GM23338 (cell line): ENCODE measurements at regions not wholly inside any gene's neighbourhood (a gene's known extent, or its start where the extent isn't known, plus 50 kb on each side); places are given as distances from the start of the nearest gene placed in this dataset.

ENCODE experiments used
- ATAC-seq: fragments of 200-7000 bp; cut with Tn5 transposase; 3 replicates; pipeline ENCODE4 v1.9.1; 2020
- DNase-seq: peaks from one replicate; pipeline ENCODE4 v3.0.0-alpha.2; 2015; ENCODE audit warnings: low spot score
- H2AFZ ChIP-seq: fragments of 200-600 bp; sonication (generic); 2 replicates; pipeline ENCODE4 v1.8.0; 2016; ENCODE audit warnings: antibody characterized with exemption, mild to moderate bottlenecking, moderate library complexity
- H3F3A ChIP-seq: fragments of 200-600 bp; sonication (generic); replicated peaks from 2 replicates; pipeline ENCODE4 v1.8.0; 2017; ENCODE audit warnings: antibody characterized with exemption, mixed run types, low read depth
- H3K27ac ChIP-seq: fragments of 200-600 bp; sonication (generic); 2 replicates; pipeline ENCODE4 v1.6.1; 2016; ENCODE audit warnings: low read depth
- H3K27me3 ChIP-seq: fragments of 200-600 bp; sonication (generic); 2 replicates; pipeline ENCODE4 v1.8.0; 2016; ENCODE audit warnings: mild to moderate bottlenecking, mixed run types, moderate library complexity; ENCODE audit not compliant: insufficient read depth
- H3K36me3 ChIP-seq: fragments of 200-600 bp; sonication (generic); 2 replicates; pipeline ENCODE4 v1.8.0; 2016; ENCODE audit warnings: mild to moderate bottlenecking; ENCODE audit not compliant: insufficient read depth
- H3K4me1 ChIP-seq: fragments of 200-600 bp; sonication (generic); 2 replicates; pipeline ENCODE4 v1.8.0; 2016; ENCODE audit warnings: mild to moderate bottlenecking, moderate library complexity; ENCODE audit not compliant: insufficient read depth
- H3K4me2 ChIP-seq: fragments of 200-600 bp; sonication (generic); 2 replicates; pipeline ENCODE4 v1.7.1; 2017; ENCODE audit warnings: mixed run types
- H3K4me3 ChIP-seq: fragments of 200-600 bp; sonication (generic); 2 replicates; pipeline ENCODE4 v1.6.1; 2016; ENCODE audit warnings: mixed run types
- H3K79me2 ChIP-seq: fragments of 200-600 bp; sonication (generic); replicated peaks from 2 replicates; pipeline ENCODE4 v1.8.0; 2017; ENCODE audit warnings: mild to moderate bottlenecking; ENCODE audit not compliant: insufficient read depth
- H3K9me2 ChIP-seq: fragments of 200-600 bp; sonication (generic); 2 replicates; pipeline ENCODE4 v1.8.0; 2017; ENCODE audit not compliant: insufficient read depth
- H4K20me1 ChIP-seq: fragments of 200-600 bp; sonication (generic); replicated peaks from 2 replicates; pipeline ENCODE4 v1.8.0; 2017; ENCODE audit warnings: mild to moderate bottlenecking; ENCODE audit not compliant: insufficient read depth
- H3K27ac Mint-ChIP-seq: 2 replicates; pipeline ENCODE4 v1.8.0; 2020; ENCODE audit warnings: inconsistent platforms, mild to moderate bottlenecking, moderate library complexity, mixed read lengths
- H3K27me3 Mint-ChIP-seq: 3 replicates; pipeline ENCODE4 v1.8.0; 2022; ENCODE audit warnings: low read depth, mild to moderate bottlenecking, moderate library complexity, mixed read lengths, inconsistent platforms; ENCODE audit not compliant: insufficient read depth, poor library complexity
- H3K36me3 Mint-ChIP-seq: 3 replicates; pipeline ENCODE4 v1.8.0; 2021; ENCODE audit warnings: low read depth, mild to moderate bottlenecking, inconsistent platforms, moderate library complexity, mixed read lengths
- H3K4me1 Mint-ChIP-seq: 3 replicates; pipeline ENCODE4 v1.8.0; 2020; ENCODE audit warnings: mild to moderate bottlenecking, inconsistent platforms, mixed read lengths
- H3K4me3 Mint-ChIP-seq: 3 replicates; pipeline ENCODE4 v1.8.0; 2021; ENCODE audit warnings: moderate library complexity, mild to moderate bottlenecking, inconsistent platforms, mixed read lengths
- H3K9me3 Mint-ChIP-seq: 3 replicates; pipeline ENCODE4 v1.8.0; 2020; ENCODE audit warnings: moderate library complexity, mild to moderate bottlenecking, inconsistent platforms, mixed read lengths
- CREB1 ChIP-seq: fragments of 250-450 bp; sonication (Bioruptor Pico); IDR thresholded peaks from 2 replicates; pipeline ENCODE4 v1.5.0; 2020; ENCODE audit warnings: low read depth, mild to moderate bottlenecking, moderate library complexity
- ETS1 ChIP-seq: IDR thresholded peaks from 2 replicates; pipeline ENCODE4 v1.6.1; 2016; ENCODE audit warnings: antibody characterized with exemption
- EZH2 ChIP-seq: fragments of 200-600 bp; sonication (generic); IDR thresholded peaks from one replicate; pipeline ENCODE4 v1.8.0; 2017; ENCODE audit warnings: antibody characterized with exemption, mild to moderate bottlenecking, low read depth; ENCODE audit not compliant: unreplicated experiment
- JUNB ChIP-seq: IDR thresholded peaks from one replicate; pipeline ENCODE4 v1.6.1; 2016; ENCODE audit warnings: antibody characterized with exemption; ENCODE audit not compliant: unreplicated experiment
- NANOG ChIP-seq: IDR thresholded peaks from 2 replicates; pipeline ENCODE4 v1.6.1; 2016; ENCODE audit warnings: antibody characterized with exemption, borderline replicate concordance
- POLR2AphosphoS5 ChIP-seq: IDR thresholded peaks from 2 replicates; pipeline ENCODE4 v1.6.1; 2016; ENCODE audit warnings: antibody characterized with exemption, low read depth
- REST ChIP-seq: IDR thresholded peaks from one replicate; pipeline ENCODE4 v1.6.1; 2018; ENCODE audit warnings: antibody characterized with exemption; ENCODE audit not compliant: unreplicated experiment
- ZNF114 ChIP-seq: fragments of 250-450 bp; sonication (Bioruptor Pico); IDR thresholded peaks from 2 replicates; pipeline ENCODE4 v1.5.0; 2020; ENCODE audit warnings: mild to moderate bottlenecking, moderate library complexity
- ZNF331 ChIP-seq: fragments of 250-450 bp; sonication (Bioruptor Pico); IDR thresholded peaks from 2 replicates; pipeline ENCODE4 v1.5.0; 2020; ENCODE audit warnings: low read depth, mild to moderate bottlenecking, moderate library complexity
- ZNF462 ChIP-seq: fragments of 250-450 bp; sonication (Bioruptor Pico); IDR thresholded peaks from 2 replicates; pipeline ENCODE4 v1.5.0; 2020; ENCODE audit warnings: mild to moderate bottlenecking, moderate library complexity

DNA sequence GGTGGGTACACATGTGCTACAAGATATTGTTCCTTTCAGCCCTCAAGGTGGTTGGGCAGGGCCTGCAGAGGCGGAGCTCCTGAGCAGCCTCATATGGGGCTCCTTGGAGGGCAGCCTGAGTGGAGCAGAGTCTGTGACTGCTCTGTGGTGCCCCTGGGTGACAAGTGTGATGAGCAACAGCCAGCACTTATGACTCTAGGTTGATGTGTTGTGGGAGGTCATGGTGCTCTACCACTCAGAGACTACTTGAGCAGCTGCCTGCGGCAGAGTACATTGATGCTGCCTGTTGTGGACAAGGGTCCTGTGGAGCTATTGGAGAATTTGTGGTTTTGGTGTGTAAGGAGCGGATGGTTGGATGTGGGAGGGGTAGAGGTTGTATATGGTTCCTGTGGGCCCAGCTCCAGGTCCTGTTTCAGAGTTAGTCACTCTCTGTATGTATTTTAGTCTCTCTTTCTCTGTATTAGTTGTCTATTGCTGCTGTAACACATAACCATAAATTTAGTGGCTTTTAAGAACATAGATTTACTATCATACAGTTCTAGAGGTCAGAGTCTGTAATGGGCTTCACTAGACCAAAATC lies 141.3 kb downstream of the SREK1 start (continued):
- no peak for TF ChIP-seq ZNF462 (CRISPR knock-in tag)
- TF ChIP-seq ZNF331 (CRISPR knock-in tag): no peak
- no peak for TF ChIP-seq POLR2AphosphoS5

- H3K27ac ChIP-seq: no peak overlapping the region
- Mint-ChIP-seq H3K27ac (no peak overlapping the region), H3K4me3 (no peak overlapping the region), H3K27me3 (peaks cover 4% of the 10 kb centered on the region), H3K36me3 (no peaks in the 10 kb centered on the region), H3K9me3 (no peaks in the 10 kb centered on the region), H3K4me1 (peaks cover 8% of the 10 kb centered on the region; the same call in 2 of the 3 replicates)
- no peaks in the 10 kb centered on the region for H3K27me3 ChIP-seq
- H4K20me1 ChIP-seq: no peaks in the 10 kb centered on the region
- no peaks in the 10 kb centered on the region for H3K36me3 ChIP-seq
- 0 out of 2 replicates have a peak, but pooled peaks cover 4% of the 10 kb centered on the region for H3K9me2 ChIP-seq
- no peaks in the 10 kb centered on the region for H3K4me1 ChIP-seq
- H3K4me3 ChIP-seq: no peak overlapping the region
- H3K4me2 ChIP-seq: no peak overlapping the region
- no peaks in the 10 kb centered on the region for H3K79me2 ChIP-seq
- no peak overlapping the region for H2AFZ ChIP-seq
- DNase-seq: no peak
- ATAC-seq: no peak
- no peaks in the 10 kb centered on the region for H3F3A ChIP-seq
- TF ChIP-seq NANOG (no peak), REST (no peak), ETS1 (no peak), CREB1 (CRISPR knock-in tag) (no peak), JUNB (no peak), ZNF114 (CRISPR knock-in tag) (no peak), ZNF331 (CRISPR knock-in tag) (no peak), EZH2 (no peak)
Measured at GRCh38 chr5:66291771-66292170, 147.7 kb downstream of the SREK1 start.
